ENCODE measurements at regions not wholly inside any gene's neighbourhood (a gene's known extent, or its start where the extent isn't known, plus 50 kb on each side); places are given as distances from the start of the nearest gene placed in this dataset.

DNA sequence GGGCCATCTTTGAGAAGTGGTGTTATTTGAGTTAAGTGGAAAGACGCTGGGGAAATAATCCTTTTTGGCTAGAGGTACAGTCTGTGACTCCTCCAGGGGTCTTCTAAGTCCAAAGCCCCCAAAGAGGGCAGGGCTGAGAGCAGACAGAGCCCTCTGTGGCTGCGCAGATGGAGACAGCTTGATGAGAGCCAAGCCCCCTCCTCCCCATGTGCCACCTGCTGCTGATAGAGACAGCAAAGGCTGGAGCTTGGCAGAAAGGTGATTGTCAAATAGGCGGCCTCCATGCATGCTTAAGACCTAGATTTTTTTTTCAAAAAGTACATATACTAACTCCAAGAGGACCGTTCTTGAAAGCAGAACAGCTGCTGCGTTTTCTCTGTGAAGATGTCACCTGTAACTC lies 72.4 kb downstream of the CRYGS start:
- H3K79me2 ChIP-seq (ENCODE audit: control insufficient read depth, insufficient read depth, low read length) = no peaks in the 10 kb centered on the region
- H3K27ac ChIP-seq (ENCODE audit: control insufficient read depth, insufficient read depth) = no peak overlapping the region
- CTCF ChIA-PET = interaction anchor here (1.4 to 2.5 kb wide), 3 partner anchors 12 to 69 kb away, joined by 3 to 9 read pairs (median 4); no protein-coding TSS in a partner anchor
- H3K4me1 ChIP-seq (ENCODE audit: control insufficient read depth, insufficient read depth, low read length) = peaks cover 9% of the 10 kb centered on the region; the same call in 1 of the 2 replicates
- H2AFZ ChIP-seq (ENCODE audit: control insufficient read depth, low read depth, low read length) = no peak overlapping the region
- RAD21 ChIA-PET (ENCODE audit: unreplicated experiment) = interaction anchor here (0.8 to 4.4 kb wide), 3 partner anchors 18 to 161 kb away, joined by 3 to 25 read pairs (median 5); no protein-coding TSS in a partner anchor
- no TSS peak for BruUV-seq (replicated peaks)
- 23% methylated on average over 5 of the region's 5 CpGs for WGBS (ENCODE audit: insufficient coverage, insufficient replicate concordance, low lambda C conversion rate, missing lambda C conversion rate)
- no peak for TF ChIP-seq MTA2 (IDR thresholded peaks at IDR 0.05; ENCODE audit: low read depth)
- TF ChIP-seq CEBPB (IDR thresholded peaks at IDR 0.05; ENCODE audit: borderline replicate concordance in 1 of 2, low read depth in 2 of 2, low read length in 2 of 2) = no peak
- TF ChIP-seq, protein P1, sequence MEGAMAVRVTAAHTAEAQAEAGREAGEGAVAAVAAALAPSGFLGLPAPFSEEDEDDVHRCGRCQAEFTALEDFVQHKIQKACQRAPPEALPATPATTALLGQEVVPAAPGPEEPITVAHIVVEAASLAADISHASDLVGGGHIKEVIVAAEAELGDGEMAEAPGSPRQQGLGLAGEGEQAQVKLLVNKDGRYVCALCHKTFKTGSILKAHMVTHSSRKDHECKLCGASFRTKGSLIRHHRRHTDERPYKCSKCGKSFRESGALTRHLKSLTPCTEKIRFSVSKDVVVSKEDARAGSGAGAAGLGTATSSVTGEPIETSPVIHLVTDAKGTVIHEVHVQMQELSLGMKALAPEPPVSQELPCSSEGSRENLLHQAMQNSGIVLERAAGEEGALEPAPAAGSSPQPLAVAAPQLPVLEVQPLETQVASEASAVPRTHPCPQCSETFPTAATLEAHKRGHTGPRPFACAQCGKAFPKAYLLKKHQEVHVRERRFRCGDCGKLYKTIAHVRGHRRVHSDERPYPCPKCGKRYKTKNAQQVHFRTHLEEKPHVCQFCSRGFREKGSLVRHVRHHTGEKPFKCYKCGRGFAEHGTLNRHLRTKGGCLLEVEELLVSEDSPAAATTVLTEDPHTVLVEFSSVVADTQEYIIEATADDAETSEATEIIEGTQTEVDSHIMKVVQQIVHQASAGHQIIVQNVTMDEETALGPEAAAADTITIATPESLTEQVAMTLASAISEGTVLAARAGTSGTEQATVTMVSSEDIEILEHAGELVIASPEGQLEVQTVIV (IDR thresholded peaks at IDR 0.05; ENCODE audit: borderline replicate concordance, partially characterized antibody) = no peak
- H4K20me1 ChIP-seq (ENCODE audit: control insufficient read depth, insufficient read depth) = no peaks in the 10 kb centered on the region
- SMC1A ChIA-PET (ENCODE audit: uncharacterized antibody, unreplicated experiment) = interaction anchor here (0.9 to 3.5 kb wide), 5 partner anchors 10 to 210 kb away, joined by 3 to 21 read pairs (median 4); no protein-coding TSS in a partner anchor
- intact Hi-C loops (cut with micrococcal nuclease; ENCODE audit: unreplicated experiment) (no loop called here), in situ Hi-C loops (cut with MboI) (no loop called here)
- DNase-seq (ENCODE audit: low read depth, low spot score) (no peak), ATAC-seq (no peak), FAIRE-seq (no peak)
- no peaks in the 10 kb centered on the region for H3K36me3 ChIP-seq (ENCODE audit: control insufficient read depth in 2 of 2, insufficient read depth in 2 of 2, low read length in 1 of 2)
- no peak overlapping the region for H3K4me3 ChIP-seq
- no peaks in the 10 kb centered on the region for H3K27me3 ChIP-seq (replicated peaks in 1 of 2; ENCODE audit: control insufficient read depth in 2 of 2, insufficient read depth in 2 of 2, low read length in 1 of 2)
- no peak overlapping the region for H3K9ac ChIP-seq (ENCODE audit: control insufficient read depth, insufficient read depth, low read length)
- POLR2A ChIA-PET = no interaction called here
- no peak overlapping the region for H3K4me2 ChIP-seq (ENCODE audit: control insufficient read depth, insufficient read depth)
- H3K9me3 ChIP-seq (replicated peaks; ENCODE audit: control insufficient read depth, insufficient read depth, low read length) = no peaks in the 10 kb centered on the region

DNA sequence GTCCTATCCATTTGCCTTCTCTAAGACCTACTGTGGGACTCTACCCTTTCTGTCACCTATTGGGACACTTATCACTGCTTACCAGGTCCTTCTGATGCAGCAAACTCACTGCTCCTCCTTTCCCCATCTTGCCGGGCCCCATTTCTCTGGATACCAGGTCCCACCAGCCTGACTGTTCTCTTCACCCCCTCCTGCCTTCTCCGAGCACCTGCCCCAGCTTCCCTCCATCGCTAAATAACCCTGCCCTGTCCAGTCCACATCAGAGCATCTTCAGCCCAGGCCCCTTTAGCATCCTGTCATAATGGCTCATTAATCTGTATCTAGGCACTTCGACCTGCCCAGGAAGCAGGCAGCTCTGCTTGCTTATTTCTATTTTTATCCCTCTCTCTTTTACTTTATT lies 74.7 kb downstream of the CRYGS start:
- FAIRE-seq = no peak
- Histone ChIP-seq H3K4me3 (no peak overlapping the region), H3K9me3 (replicated peaks; ENCODE audit: control insufficient read depth, insufficient read depth, low read length) (no peaks in the 10 kb centered on the region), H3K79me2 (ENCODE audit: control insufficient read depth, insufficient read depth, low read length) (no peaks in the 10 kb centered on the region), H3K9ac (ENCODE audit: control insufficient read depth, insufficient read depth, low read length) (no peak overlapping the region), H3K36me3 (ENCODE audit: control insufficient read depth in 2 of 2, insufficient read depth in 2 of 2, low read length in 1 of 2) (no peaks in the 10 kb centered on the region), H3K4me2 (ENCODE audit: control insufficient read depth, insufficient read depth) (no peak overlapping the region), H3K4me1 (ENCODE audit: control insufficient read depth, insufficient read depth, low read length) (no peaks in the 10 kb centered on the region), H3K27me3 (replicated peaks in 1 of 2; ENCODE audit: control insufficient read depth in 2 of 2, insufficient read depth in 2 of 2, low read length in 1 of 2) (no peaks in the 10 kb centered on the region), H3K27ac (ENCODE audit: control insufficient read depth, insufficient read depth) (no peak overlapping the region), H2AFZ (ENCODE audit: control insufficient read depth, low read depth, low read length) (no peak overlapping the region), H4K20me1 (ENCODE audit: control insufficient read depth, insufficient read depth) (no peaks in the 10 kb centered on the region)
- 64% methylated on average over 4 of the region's 4 CpGs for WGBS (ENCODE audit: insufficient coverage, insufficient replicate concordance, low lambda C conversion rate, missing lambda C conversion rate)
- RAD21 ChIA-PET (ENCODE audit: unreplicated experiment) = interaction anchor here (4.4 kb wide), 1 partner anchor 70 kb away, joined by 25 read pairs; no protein-coding TSS in a partner anchor
- in situ Hi-C loops (cut with MboI) (no loop called here), intact Hi-C loops (cut with micrococcal nuclease; ENCODE audit: unreplicated experiment) (no loop called here)
- CTCF ChIA-PET = interaction anchor here (1.2 to 2.5 kb wide), 3 partner anchors 64 to 147 kb away, joined by 3 to 9 read pairs (median 6); no protein-coding TSS in a partner anchor
- SMC1A ChIA-PET (ENCODE audit: uncharacterized antibody, unreplicated experiment) = interaction anchor here (1.5 to 3.5 kb wide), 4 partner anchors 9 to 71 kb away, joined by 3 to 21 read pairs (median 9); no protein-coding TSS in a partner anchor
- no peak for ATAC-seq
- POLR2A ChIA-PET = interaction anchor here (0.6 to 1.4 kb wide), 2 partner anchors 12 to 196 kb away, joined by 4 to 6 read pairs; no protein-coding TSS in a partner anchor
- no peak for TF ChIP-seq EZH2 (IDR thresholded peaks at IDR 0.05; ENCODE audit: borderline replicate concordance, control insufficient read depth, low read depth, low read length)
- TF ChIP-seq ATF7 (IDR thresholded peaks at IDR 0.05; ENCODE audit: low read depth) = no peak
- TF ChIP-seq SREBF1 (IDR thresholded peaks at IDR 0.05; ENCODE audit: low read length) = no peak
- no peak for TF ChIP-seq GABPA (IDR thresholded peaks at IDR 0.05; ENCODE audit: low read depth)
- BruUV-seq (replicated peaks) = no TSS peak
- DNase-seq (ENCODE audit: low read depth, low spot score) = no peak
